ENCODE measurements at regions not wholly inside any gene's neighbourhood (a gene's known extent, or its start where the extent isn't known, plus 50 kb on each side); places are given as distances from the start of the nearest gene placed in this dataset.

GRCh38 chr1:213619026-213619425, 368.7 kb upstream of the PROX1 start:
- TF ChIP-seq CTCF (conservative IDR thresholded peaks at IDR 0.05; ENCODE audit: low read depth, low read length) (no peak), BHLHE40 (IDR thresholded peaks at IDR 0.05; ENCODE audit: low read depth, low read length) (no peak), CEBPB (IDR thresholded peaks at IDR 0.05; ENCODE audit: low read depth, low read length) (no peak), CHD1 (IDR thresholded peaks at IDR 0.05; ENCODE audit: low read depth, low read length) (no peak), POLR2A (IDR thresholded peaks at IDR 0.05; ENCODE audit: low read depth, low read length) (no peak), FOS (IDR thresholded peaks at IDR 0.05; ENCODE audit: low read depth, low read length) (no peak), MXI1 (IDR thresholded peaks at IDR 0.05; ENCODE audit: borderline replicate concordance, low read depth, low read length) (no peak), MAZ (IDR thresholded peaks at IDR 0.05; ENCODE audit: borderline replicate concordance, low read depth, low read length) (no peak)

All from IMR-90 (cell line).